GM12865 (cell line): ENCODE measurements at regions not wholly inside any gene's neighbourhood (a gene's known extent, or its start where the extent isn't known, plus 50 kb on each side); places are given as distances from the start of the nearest gene placed in this dataset.

Experiments used
- DNase-seq: peaks from one replicate; pipeline ENCODE4 v3.0.0; 2010; ENCODE audit warnings: low read depth
- H3K4me3 ChIP-seq: 2 replicates; pipeline ENCODE4 v1.5.1; 2011; ENCODE audit warnings: mild to moderate bottlenecking, low read depth, low read length, control low read depth
- TF ChIP-seq, protein P1 (sequence below): IDR thresholded peaks from 2 replicates; pipeline ENCODE4 v1.5.1; 2011; ENCODE audit warnings: low read length, control low read depth, low read depth, inconsistent platforms; ENCODE audit not compliant: insufficient read depth; ENCODE audit errors: missing control alignments

DNA sequence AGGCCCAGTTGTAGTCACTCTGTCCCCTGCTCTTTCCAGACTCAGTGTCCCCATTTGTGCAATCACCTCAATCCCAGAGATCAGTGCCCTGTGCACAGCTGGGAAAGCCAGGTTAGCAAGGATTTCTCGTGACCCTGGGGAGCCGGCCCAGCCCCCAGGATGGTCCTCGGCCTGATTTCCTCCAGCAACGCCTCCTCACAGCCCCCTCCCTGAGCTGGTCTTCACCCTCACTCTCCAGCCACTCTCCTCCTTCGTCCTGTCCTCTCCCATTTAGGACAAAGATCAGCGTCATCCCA is 194.8 kb upstream of the C14orf180 start:
- H3K4me3 ChIP-seq = no peak overlapping the region
- TF ChIP-seq, protein P1, sequence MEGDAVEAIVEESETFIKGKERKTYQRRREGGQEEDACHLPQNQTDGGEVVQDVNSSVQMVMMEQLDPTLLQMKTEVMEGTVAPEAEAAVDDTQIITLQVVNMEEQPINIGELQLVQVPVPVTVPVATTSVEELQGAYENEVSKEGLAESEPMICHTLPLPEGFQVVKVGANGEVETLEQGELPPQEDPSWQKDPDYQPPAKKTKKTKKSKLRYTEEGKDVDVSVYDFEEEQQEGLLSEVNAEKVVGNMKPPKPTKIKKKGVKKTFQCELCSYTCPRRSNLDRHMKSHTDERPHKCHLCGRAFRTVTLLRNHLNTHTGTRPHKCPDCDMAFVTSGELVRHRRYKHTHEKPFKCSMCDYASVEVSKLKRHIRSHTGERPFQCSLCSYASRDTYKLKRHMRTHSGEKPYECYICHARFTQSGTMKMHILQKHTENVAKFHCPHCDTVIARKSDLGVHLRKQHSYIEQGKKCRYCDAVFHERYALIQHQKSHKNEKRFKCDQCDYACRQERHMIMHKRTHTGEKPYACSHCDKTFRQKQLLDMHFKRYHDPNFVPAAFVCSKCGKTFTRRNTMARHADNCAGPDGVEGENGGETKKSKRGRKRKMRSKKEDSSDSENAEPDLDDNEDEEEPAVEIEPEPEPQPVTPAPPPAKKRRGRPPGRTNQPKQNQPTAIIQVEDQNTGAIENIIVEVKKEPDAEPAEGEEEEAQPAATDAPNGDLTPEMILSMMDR = no peak
- DNase-seq = no peak

DNA sequence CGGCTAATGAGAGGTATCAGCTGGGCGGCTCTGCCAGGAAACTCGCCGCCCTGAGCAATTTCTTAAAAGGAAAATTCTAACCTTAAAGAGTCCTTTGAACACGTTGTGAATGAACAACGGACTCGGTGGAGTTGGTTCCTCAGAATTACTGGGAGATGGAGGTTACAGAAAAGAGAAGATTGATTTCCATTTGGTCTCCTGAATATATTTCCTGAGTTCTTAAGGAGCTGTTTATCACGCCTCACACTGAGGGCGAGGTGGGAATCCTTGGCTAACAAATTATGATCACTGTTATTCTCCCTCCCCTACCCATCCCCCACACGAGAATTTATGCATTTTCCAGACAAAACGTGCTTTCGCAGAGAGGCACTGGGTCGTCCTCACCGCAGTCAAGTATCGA is 194.5 kb upstream of the C14orf180 start:
- TF ChIP-seq, protein P1 = no peak
- no peak for DNase-seq
- H3K4me3 ChIP-seq = no peak overlapping the region

DNA sequence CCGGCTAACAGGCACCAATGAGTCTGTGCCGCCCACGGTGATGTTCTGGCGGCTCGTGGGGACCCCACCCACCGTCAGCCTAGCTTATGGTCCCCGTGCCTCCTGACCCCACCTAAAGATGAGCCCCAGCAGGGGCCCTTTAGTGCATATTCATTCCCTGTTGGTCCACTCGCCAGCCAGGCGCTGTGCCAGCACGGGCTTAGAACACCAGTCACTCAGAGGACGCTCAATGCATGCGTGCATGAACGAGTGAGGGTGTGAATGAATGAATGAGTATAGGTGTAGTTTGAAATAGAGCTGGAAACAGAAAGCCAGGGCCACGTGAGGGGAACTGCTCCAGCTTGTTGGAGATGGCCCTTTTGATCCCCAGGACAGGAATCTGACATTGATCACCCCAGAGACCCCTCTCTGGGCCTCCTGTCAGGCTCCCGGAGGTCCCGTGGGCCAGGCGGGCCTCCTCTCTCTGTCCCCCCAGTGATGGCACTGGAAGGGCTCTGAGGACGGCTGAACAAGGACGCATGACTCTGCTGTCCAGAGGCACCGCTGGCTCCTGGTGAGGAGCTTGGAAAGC is 193.9 kb upstream of the C14orf180 start:
- H3K4me3 ChIP-seq = no peak overlapping the region
- no peak for DNase-seq
- TF ChIP-seq, protein P1 = no peak

DNA sequence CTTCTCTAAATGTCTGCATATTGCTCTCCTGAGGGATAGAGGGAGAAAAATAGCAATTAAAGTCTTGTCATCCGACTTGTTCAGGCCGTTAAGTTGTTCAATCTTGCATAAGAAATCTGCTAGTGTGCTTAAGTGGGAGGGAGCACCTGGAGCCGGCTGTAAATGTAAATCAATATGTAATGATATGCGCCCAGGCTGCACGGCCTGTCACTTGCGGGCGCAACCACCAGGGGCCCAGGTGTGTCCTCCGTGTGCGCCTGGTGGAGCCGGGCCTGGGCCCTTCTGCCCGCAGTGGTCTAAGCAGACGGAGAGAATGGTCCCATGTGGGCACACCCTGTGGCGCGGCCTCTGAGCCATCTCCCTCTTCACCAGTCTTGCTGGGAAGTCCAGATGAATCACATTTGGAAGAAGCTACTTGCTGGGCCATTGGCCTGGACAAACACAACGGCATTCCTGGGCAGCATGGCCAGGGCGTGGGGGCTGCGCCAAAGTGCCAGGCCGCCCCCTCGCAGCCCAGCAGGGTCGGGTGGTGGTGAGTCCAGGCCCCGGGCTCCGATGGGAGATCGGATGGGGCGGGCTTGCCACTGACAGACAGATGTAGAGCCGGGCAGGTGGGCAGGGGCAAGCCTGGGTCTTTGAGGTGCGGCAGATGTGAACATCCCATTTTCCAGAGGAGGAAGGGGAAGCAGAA is 193.3 kb upstream of the C14orf180 start:
- H3K4me3 ChIP-seq = no peak overlapping the region
- DNase-seq = no peak
- TF ChIP-seq, protein P1 = peak; percentile 11

DNA sequence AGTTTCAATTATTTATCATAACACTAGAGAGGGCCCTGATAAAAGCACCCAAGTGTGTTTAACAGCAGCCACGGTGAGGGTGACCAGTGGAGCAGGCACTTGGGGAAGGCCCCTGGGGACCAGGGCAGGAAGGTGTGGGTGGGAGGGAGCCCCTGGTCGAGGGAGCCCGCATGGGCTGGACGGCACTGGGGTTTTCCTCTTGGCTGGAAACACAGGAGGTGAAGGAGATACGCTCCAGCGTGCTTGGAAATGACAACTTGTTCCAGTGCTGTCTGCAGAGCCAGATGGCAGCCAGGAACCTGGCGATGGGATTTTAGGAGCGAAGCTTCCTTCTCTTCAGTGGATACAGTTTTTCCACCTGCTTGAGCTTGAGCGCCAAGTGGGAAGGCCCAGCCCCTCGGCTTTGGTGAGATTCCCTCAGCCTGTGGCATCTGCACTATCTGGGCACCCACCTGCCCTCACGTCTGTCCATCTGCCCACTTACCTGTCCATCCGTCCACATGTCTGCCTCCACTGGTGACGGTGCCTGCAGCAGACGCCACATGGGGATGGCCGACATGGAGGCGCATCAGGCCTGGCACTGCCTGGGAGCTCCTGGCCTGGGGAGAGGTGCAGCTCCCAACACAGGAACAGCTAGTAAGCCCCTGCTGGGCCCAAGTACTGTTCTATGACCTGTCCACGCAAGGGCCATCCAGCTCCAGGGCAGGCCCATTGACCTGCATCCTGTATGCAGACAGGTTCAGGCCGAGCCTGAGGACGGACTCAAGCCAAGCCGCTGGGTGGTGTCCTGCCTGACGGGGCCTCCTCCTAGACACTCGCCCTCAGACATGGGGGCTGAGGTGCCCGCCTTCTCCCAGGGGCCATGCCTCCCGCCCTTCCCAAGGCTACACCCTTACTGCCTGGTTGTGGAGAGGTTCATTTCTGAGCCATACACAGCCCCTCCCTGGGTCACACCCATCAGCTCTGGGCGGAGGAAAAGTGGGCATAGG is 192.2 kb upstream of the C14orf180 start:
- TF ChIP-seq, protein P1 = no peak
- DNase-seq = peak; percentile 33
- H3K4me3 ChIP-seq = no peak overlapping the region

DNA sequence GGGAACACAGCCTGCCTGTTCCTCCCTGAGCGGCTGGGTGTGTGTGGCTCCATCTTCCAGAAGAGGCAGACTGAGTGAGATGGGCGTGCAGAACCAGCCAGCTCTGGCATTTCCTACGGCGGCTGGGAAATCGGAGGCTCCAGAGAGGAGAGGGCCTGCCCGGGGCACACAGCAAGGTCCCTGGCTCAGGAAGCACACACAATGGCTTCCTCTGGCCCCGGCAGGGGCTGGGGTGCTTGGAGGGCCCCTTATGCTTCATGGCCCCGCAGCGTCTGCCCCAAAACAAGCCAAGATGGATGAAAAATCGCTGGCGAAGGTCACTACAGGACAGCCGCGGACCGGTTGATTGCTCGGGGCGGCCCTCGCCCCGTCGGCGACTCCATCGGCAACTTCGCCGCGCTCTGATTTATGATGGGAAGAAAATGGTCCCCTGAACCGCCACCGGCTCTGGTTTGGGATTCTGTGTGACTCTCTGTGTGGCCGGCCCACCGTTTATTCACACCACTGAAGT is 191.5 kb upstream of the C14orf180 start:
- no peak overlapping the region for H3K4me3 ChIP-seq
- DNase-seq = no peak
- TF ChIP-seq, protein P1 = no peak
